HepG2 (cell line): ENCODE measurements at regions not wholly inside any gene's neighbourhood (a gene's known extent, or its start where the extent isn't known, plus 50 kb on each side); places are given as distances from the start of the nearest gene placed in this dataset.

ENCODE experiments used
- ATAC-seq: fragments of 200-7000 bp; cut with Tn5 transposase; 3 replicates; pipeline ENCODE4 v1.9.1; 2020; ENCODE audit warnings: mild to moderate bottlenecking, moderate library complexity
- BruUV-seq: library from RNA; stranded (reverse); fragments of 400-500 nt; replicated peaks from 2 replicates; lab custom pipeline; 2021; lab: Mats Ljungman, UMichigan
- CTCF ChIA-PET: fragments of 300-600 bp; formaldehyde crosslinking; extraction: SDS; loops from one replicate; lab custom pipeline; 2021; ENCODE audit warnings: low total read pairs, inconsistent platforms, low intra/inter-chr PET ratio; lab: Yijun Ruan, JAX
- POLR2A ChIA-PET: fragments of 350-600 bp; sonication (Branson Sonifier 250); formaldehyde crosslinking; loops from one replicate; lab custom pipeline; 2020; ENCODE audit warnings: antibody characterized with exemption, inconsistent platforms; lab: Yijun Ruan, JAX
- DNase-seq: peaks from one replicate; pipeline ENCODE4 v3.0.0-alpha.2; 2015; ENCODE audit warnings: low spot score
- FAIRE-seq: peaks from 3 replicates; lab custom pipeline; 2011; peaks lifted over from hg19 to GRCh38; lab: Jason Lieb, UNC
- H2AFZ ChIP-seq: one replicate; pipeline ENCODE4 v1.6.1; 2011; ENCODE audit warnings: low read length, inconsistent platforms
- H3K27ac ChIP-seq: fragments of 300-600 bp; 3 replicates; pipeline ENCODE4 v1.8.0; 2011; ENCODE audit warnings: mixed run types, mild to moderate bottlenecking, mixed read lengths, low read length, inconsistent platforms; ENCODE audit not compliant: insufficient read depth; ENCODE audit errors: extremely low read length
- H3K27me3 ChIP-seq, 2 experiments: fragments of 200-600 bp in 1 of 2; 2 replicates in 1 of 2; 3 replicates in 1 of 2; pipeline versions ENCODE4 v1.6.0 to v1.8.0; 2011; ENCODE audit warnings: low read length in 2 of 2, mild to moderate bottlenecking in 2 of 2, moderate library complexity in 2 of 2, inconsistent platforms in 1 of 2; ENCODE audit not compliant: insufficient read depth in 2 of 2, control insufficient read depth in 1 of 2
- H3K36me3 ChIP-seq, 2 experiments: fragments of 200-600 bp in 1 of 2; replicated peaks in 1 of 2; 2 replicates in 1 of 2; 3 replicates in 1 of 2; pipeline versions ENCODE4 v1.5.1 to v1.8.0; 2011; ENCODE audit warnings: low read length in 2 of 2, inconsistent platforms in 1 of 2; ENCODE audit not compliant: insufficient read depth in 2 of 2, control insufficient read depth in 1 of 2
- H3K4me1 ChIP-seq: 2 replicates; pipeline ENCODE4 v1.5.1; 2012; ENCODE audit warnings: low read length, inconsistent platforms; ENCODE audit not compliant: insufficient read depth
- H3K4me2 ChIP-seq: 2 replicates; pipeline ENCODE4 v1.6.0; 2011; ENCODE audit warnings: low read depth, low read length, inconsistent platforms
- H3K4me3 ChIP-seq, 3 experiments: fragments of 200-600 bp in 1 of 3; sonication (generic), shearing (Covaris generic) in 1 of 3; replicated peaks in 1 of 3; 2 replicates each; pipeline ENCODE4 v1.5.1; 2011 to 2016; ENCODE audit warnings: low read length in 3 of 3, inconsistent platforms in 2 of 3, low read depth in 2 of 3, mild to moderate bottlenecking in 2 of 3, control low read depth in 1 of 3, mixed read lengths in 1 of 3; ENCODE audit not compliant: insufficient read depth in 1 of 3
- H3K79me2 ChIP-seq: one replicate; pipeline ENCODE4 v1.6.1; 2011; ENCODE audit warnings: low read length, inconsistent platforms; ENCODE audit not compliant: insufficient read depth
- H3K9ac ChIP-seq: 2 replicates; pipeline ENCODE4 v1.6.0; 2011; ENCODE audit warnings: mild to moderate bottlenecking, low read depth, low read length, inconsistent platforms; ENCODE audit not compliant: insufficient read depth
- H3K9me3 ChIP-seq: 2 replicates; pipeline ENCODE4 v1.5.1; 2012; ENCODE audit warnings: mild to moderate bottlenecking, low read length
- H4K20me1 ChIP-seq: 2 replicates; pipeline ENCODE4 v1.6.0; 2011; ENCODE audit warnings: inconsistent platforms, mild to moderate bottlenecking, low read length, moderate library complexity; ENCODE audit not compliant: insufficient read depth
- ARID2 ChIP-seq: sonication (generic); formaldehyde crosslinking; IDR thresholded peaks from 2 replicates; pipeline ENCODE4 v1.8.1; 2022; ENCODE audit warnings: mild to moderate bottlenecking, missing genetic modification reagents, borderline replicate concordance
- ARNTL ChIP-seq: sonication (generic); formaldehyde crosslinking; IDR thresholded peaks from 2 replicates; pipeline ENCODE4 v1.4.0; 2020; ENCODE audit warnings: mild to moderate bottlenecking, missing genetic modification reagents
- ATF7-NPFF ChIP-seq: sonication (generic); formaldehyde crosslinking; IDR thresholded peaks from 2 replicates; pipeline ENCODE4 v1.8.1; 2023; ENCODE audit warnings: mild to moderate bottlenecking, low read depth, missing genetic modification reagents, moderate library complexity
- FOSL1 ChIP-seq: sonication (generic); formaldehyde crosslinking; IDR thresholded peaks from 2 replicates; pipeline ENCODE4 v1.9.0; 2021; ENCODE audit warnings: missing genetic modification reagents, borderline replicate concordance
- FOSL2 ChIP-seq: sonication (generic); formaldehyde crosslinking; IDR thresholded peaks from 2 replicates; pipeline ENCODE4 v1.4.0; 2020; ENCODE audit warnings: missing genetic modification reagents
- FOXP1 ChIP-seq, 2 experiments: fragments of 450-650 bp in 1 of 2; IDR thresholded peaks; 2 replicates each; pipeline ENCODE4 v1.6.1; 2017 to 2018; ENCODE audit warnings: antibody characterized with exemption in 1 of 2
- GATAD2A ChIP-seq: IDR thresholded peaks from 2 replicates; pipeline ENCODE4 v1.6.1; 2016
- MYC ChIP-seq: sonication (generic); formaldehyde crosslinking; IDR thresholded peaks from 2 replicates; pipeline ENCODE4 v1.9.0; 2021; ENCODE audit warnings: missing genetic modification reagents, borderline replicate concordance
- NFIC ChIP-seq: IDR thresholded peaks from 2 replicates; pipeline ENCODE4 v1.6.1; 2012; ENCODE audit warnings: mild to moderate bottlenecking, low read length, inconsistent platforms
- POLR2AphosphoS5 ChIP-seq: IDR thresholded peaks from 2 replicates; pipeline ENCODE4 v1.6.1; 2012; ENCODE audit warnings: low read depth, low read length
- ZBTB42 ChIP-seq: sonication (generic); formaldehyde crosslinking; IDR thresholded peaks from 2 replicates; pipeline ENCODE4 v1.5.0; 2020; ENCODE audit warnings: mild to moderate bottlenecking, missing genetic modification reagents
- ZMAT3 ChIP-seq: sonication (generic); formaldehyde crosslinking; conservative IDR thresholded peaks from 2 replicates; pipeline ENCODE4 v1.7.0; 2021; ENCODE audit warnings: missing genetic modification reagents
- ZNF253 ChIP-seq: sonication (generic); formaldehyde crosslinking; IDR thresholded peaks from 2 replicates; pipeline ENCODE4 v1.8.0; 2022; ENCODE audit warnings: mild to moderate bottlenecking, missing genetic modification reagents, borderline replicate concordance
- ZNF792 ChIP-seq: IDR thresholded peaks from 2 replicates; pipeline ENCODE4 v1.6.1; 2016
- WGBS: methylation state at CpG from one replicate; pipeline ENCODE4 v1.1.6; 2017; ENCODE audit warnings: low lambda C conversion rate; 5-methylcytosine and 5-hydroxymethylcytosine counted together
- in situ Hi-C: cut with HindIII; loops from 2 replicates; pipeline ENCODE4 v1.10.0; 2017; ENCODE audit warnings: low pct_unique_long_range_greater_than_20kb; ENCODE audit not compliant: extremely low pct_ligation_motif_present
- intact Hi-C: fragments of 100-400 bp; cut with micrococcal nuclease; formaldehyde crosslinking; loops from one replicate; pipeline ENCODE4 v1.10.0; 2022; ENCODE audit not compliant: unreplicated experiment
- TF ChIP-seq, protein P1 (sequence below): IDR thresholded peaks from 2 replicates; pipeline ENCODE4 v1.6.1; 2016; ENCODE audit warnings: low read depth

DNA sequence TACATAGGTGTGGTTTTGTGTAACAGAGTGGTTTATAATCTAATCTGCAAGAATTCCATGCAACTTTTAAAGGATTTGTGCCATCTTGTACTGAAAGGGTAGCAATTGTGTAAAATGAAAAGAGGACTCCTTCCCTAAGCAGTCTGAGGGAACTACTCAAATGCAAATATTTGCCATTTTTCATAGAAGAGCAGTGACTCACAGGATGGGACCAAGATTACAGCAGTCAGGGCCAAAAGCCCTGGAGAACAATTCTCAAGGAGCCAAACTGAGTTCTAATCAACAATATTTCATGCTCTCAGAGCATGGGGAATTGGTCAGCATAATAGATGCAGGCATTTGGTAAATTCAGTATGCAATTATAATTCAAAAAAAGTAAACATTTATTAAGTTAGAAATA, 495.8 kb downstream of the CHSY3 start:
- peak; percentile 46; the same call in 1 of the 3 replicates for ATAC-seq
- Histone ChIP-seq H3K79me2 (no peaks in the 10 kb centered on the region), H4K20me1 (no peaks in the 10 kb centered on the region), H3K36me3 (no peaks in the 10 kb centered on the region), H2AFZ (no peak overlapping the region), H3K4me2 (no peak overlapping the region), H3K4me3 (no peak overlapping the region), H3K27ac (no peak overlapping the region), H3K9me3 (peaks cover 47% of the 10 kb centered on the region), H3K27me3 (no peaks in the 10 kb centered on the region), H3K4me1 (no peaks in the 10 kb centered on the region), H3K9ac (no peak overlapping the region)
- no peak for FAIRE-seq
- intact Hi-C loops = no loop called here
- POLR2A ChIA-PET = no interaction called here
- DNase-seq = peak; percentile 7
- CTCF ChIA-PET = no interaction called here
- BruUV-seq = no TSS peak
- TF ChIP-seq FOSL2 (peak; percentile 50), MYC (CRISPR knock-in tag) (no peak), FOSL1 (CRISPR knock-in tag) (peak; percentile 56; the same call in 1 of the 2 replicates), ATF7-NPFF (CRISPR knock-in tag) (no peak), NFIC (no peak), ZNF792 (CRISPR knock-in tag) (no peak)
- TF ChIP-seq, protein P1, sequence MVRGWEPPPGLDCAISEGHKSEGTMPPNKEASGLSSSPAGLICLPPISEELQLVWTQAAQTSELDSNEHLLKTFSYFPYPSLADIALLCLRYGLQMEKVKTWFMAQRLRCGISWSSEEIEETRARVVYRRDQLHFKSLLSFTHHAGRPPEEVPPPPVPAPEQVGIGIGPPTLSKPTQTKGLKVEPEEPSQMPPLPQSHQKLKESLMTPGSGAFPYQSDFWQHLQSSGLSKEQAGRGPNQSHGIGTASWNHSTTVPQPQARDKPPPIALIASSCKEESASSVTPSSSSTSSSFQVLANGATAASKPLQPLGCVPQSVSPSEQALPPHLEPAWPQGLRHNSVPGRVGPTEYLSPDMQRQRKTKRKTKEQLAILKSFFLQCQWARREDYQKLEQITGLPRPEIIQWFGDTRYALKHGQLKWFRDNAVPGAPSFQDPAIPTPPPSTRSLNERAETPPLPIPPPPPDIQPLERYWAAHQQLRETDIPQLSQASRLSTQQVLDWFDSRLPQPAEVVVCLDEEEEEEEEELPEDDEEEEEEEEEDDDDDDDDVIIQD (CRISPR knock-in tag) = 0 out of 2 replicates have a peak, but pooled peaks have one; percentile 32
- in situ Hi-C loops = no loop called here

DNA sequence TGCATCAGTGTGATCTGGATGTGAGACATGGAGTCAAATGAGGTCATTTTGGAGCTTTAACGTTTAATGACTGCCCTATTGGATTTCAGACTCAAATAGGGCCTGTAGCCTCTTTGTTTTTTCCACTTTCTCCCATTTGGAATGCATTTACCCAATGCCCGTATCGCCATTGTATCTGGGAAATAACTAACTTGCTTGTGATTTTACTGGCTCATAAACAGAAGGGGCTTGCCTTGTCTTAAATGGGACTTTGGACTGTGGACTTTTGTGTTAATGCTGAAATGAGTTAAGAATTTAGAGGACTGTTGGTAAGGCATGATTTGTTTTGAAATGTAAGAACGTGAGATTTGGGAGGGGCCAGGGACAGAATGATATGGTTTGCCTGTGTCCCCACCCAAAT, 494.6 kb downstream of the CHSY3 start:
- H3K9me3 ChIP-seq = peaks cover 47% of the 10 kb centered on the region

More for the DNA sequence above, 494.6 kb downstream of the CHSY3 start:
- Histone ChIP-seq H3K4me2 (no peak overlapping the region), H4K20me1 (no peaks in the 10 kb centered on the region), H3K4me3 (no peak overlapping the region), H3K4me1 (no peaks in the 10 kb centered on the region), H3K36me3 (no peaks in the 10 kb centered on the region), H3K27ac (no peak overlapping the region), H3K9ac (no peak overlapping the region), H3K79me2 (no peaks in the 10 kb centered on the region), H3K27me3 (no peaks in the 10 kb centered on the region), H2AFZ (no peak overlapping the region)
- WGBS = 26% methylated on average over 4 of the region's 4 CpGs
- FAIRE-seq (no peak), DNase-seq (no peak), ATAC-seq (no peak)
- TF ChIP-seq FOXP1 (IDR thresholded peaks at IDR 0.05) (no peak), FOXP1 (CRISPR knock-in tag; IDR thresholded peaks at IDR 0.05) (no peak), POLR2AphosphoS5 (no peak), ZMAT3 (CRISPR knock-in tag) (no peak), GATAD2A (CRISPR knock-in tag) (no peak), ARID2 (CRISPR knock-in tag) (no peak), ARNTL (no peak), ZNF253 (CRISPR knock-in tag) (no peak), ZBTB42 (CRISPR knock-in tag) (no peak)
- TF ChIP-seq, protein P1 (CRISPR knock-in tag) = peak; percentile 65; the same call in 1 of the 2 replicates
- ChIA-PET CTCF (no interaction called here), POLR2A (no interaction called here)
- no TSS peak for BruUV-seq
- intact Hi-C loops (loop anchor here (10.0 kb wide), 1 partner anchor 104 kb away; no protein-coding TSS in a partner anchor), in situ Hi-C loops (no loop called here)
